GM12878 (cell line): ENCODE measurements at regions not wholly inside any gene's neighbourhood (a gene's known extent, or its start where the extent isn't known, plus 50 kb on each side); places are given as distances from the start of the nearest gene placed in this dataset.

Experiments
- ATAC-seq: fragments of 200-7000 bp; cut with Tn5 transposase; 3 replicates; pipeline ENCODE4 v1.9.1; 2020; ENCODE audit warnings: mild to moderate bottlenecking, moderate library complexity
- BruUV-seq: library from RNA; stranded (reverse); fragments of 400-500 nt; replicated peaks from 2 replicates; lab custom pipeline; 2021; lab: Mats Ljungman, UMichigan
- CTCF ChIA-PET: fragments of 300-600 bp; sonication (Branson Sonifier 250); formaldehyde crosslinking; extraction: SDS; loops from one replicate; lab custom pipeline; 2021; ENCODE audit warnings: inconsistent platforms; lab: Yijun Ruan, JAX
- POLR2A ChIA-PET: fragments of 350-600 bp; formaldehyde crosslinking; extraction: SDS; loops from one replicate; lab custom pipeline; 2021; ENCODE audit warnings: inconsistent platforms; lab: Charles Lee
- RAD21 ChIA-PET: fragments of 300-600 bp; sonication (Branson Sonifier 250); formaldehyde crosslinking; loops from one replicate; lab custom pipeline; 2023; ENCODE audit warnings: antibody characterized with exemption; ENCODE audit not compliant: unreplicated experiment; lab: Charles Lee
- SMC1A ChIA-PET: fragments of 300-600 bp; sonication (Branson Sonifier 250); formaldehyde crosslinking; loops from one replicate; lab custom pipeline; 2023; ENCODE audit not compliant: unreplicated experiment, uncharacterized antibody; lab: Charles Lee
- DNase-seq: peaks from one replicate; pipeline ENCODE4 v3.0.0-alpha.2; 2011; ENCODE audit warnings: low read depth, low spot score
- FAIRE-seq: peaks from 3 replicates; lab custom pipeline; 2011; peaks lifted over from hg19 to GRCh38; lab: Jason Lieb, UNC
- H2AFZ ChIP-seq: 2 replicates; pipeline ENCODE4 v1.6.0; 2011; ENCODE audit warnings: low read depth, low read length, control low read depth; ENCODE audit not compliant: control insufficient read depth
- H3K27ac ChIP-seq: 2 replicates; pipeline ENCODE4 v1.5.1; 2011; ENCODE audit warnings: control low read depth; ENCODE audit not compliant: control insufficient read depth, insufficient read depth
- H3K27me3 ChIP-seq, 2 experiments: replicated peaks in 1 of 2; 2 replicates each; pipeline versions ENCODE4 v1.6.0 to v1.6.1; 2011; ENCODE audit warnings: low read length in 1 of 2; ENCODE audit not compliant: control insufficient read depth in 2 of 2, insufficient read depth in 2 of 2
- H3K36me3 ChIP-seq, 2 experiments: 2 replicates each; pipeline ENCODE4 v1.5.1; 2011; ENCODE audit warnings: low read length in 1 of 2; ENCODE audit not compliant: control insufficient read depth in 2 of 2, insufficient read depth in 2 of 2
- H3K4me1 ChIP-seq: 2 replicates; pipeline ENCODE4 v1.6.1; 2011; ENCODE audit warnings: mild to moderate bottlenecking, low read length, moderate library complexity, mixed read lengths; ENCODE audit not compliant: control insufficient read depth, insufficient read depth
- H3K4me2 ChIP-seq: 2 replicates; pipeline ENCODE4 v1.6.0; 2011; ENCODE audit warnings: control low read depth; ENCODE audit not compliant: control insufficient read depth, insufficient read depth
- H3K4me3 ChIP-seq: fragments of 200-600 bp; sonication (generic); 2 replicates; pipeline ENCODE4 v1.5.1; 2016
- H3K79me2 ChIP-seq: 2 replicates; pipeline ENCODE4 v1.6.0; 2011; ENCODE audit warnings: low read length; ENCODE audit not compliant: control insufficient read depth, insufficient read depth
- H3K9ac ChIP-seq: 2 replicates; pipeline ENCODE4 v1.8.0; 2011; ENCODE audit warnings: low read length, control low read depth, mixed read lengths; ENCODE audit not compliant: control insufficient read depth, insufficient read depth
- H3K9me3 ChIP-seq: replicated peaks from 3 replicates; pipeline ENCODE4 v1.5.1; 2011; ENCODE audit warnings: mild to moderate bottlenecking, low read length; ENCODE audit not compliant: control insufficient read depth, insufficient read depth
- H4K20me1 ChIP-seq: 2 replicates; pipeline ENCODE4 v1.6.0; 2011; ENCODE audit not compliant: control insufficient read depth, insufficient read depth
- DPF2 ChIP-seq: fragments of 450-650 bp; IDR thresholded peaks from 2 replicates; pipeline ENCODE4 v1.6.1; 2017; ENCODE audit warnings: mild to moderate bottlenecking
- EED ChIP-seq: sonication (generic); IDR thresholded peaks from 2 replicates; pipeline ENCODE4 v1.6.1; 2016; ENCODE audit warnings: antibody characterized with exemption, low read depth
- IKZF1 ChIP-seq: fragments of 450-650 bp; conservative IDR thresholded peaks from 2 replicates; pipeline ENCODE4 v1.6.1; 2017; ENCODE audit warnings: antibody characterized with exemption, mild to moderate bottlenecking
- IKZF2 ChIP-seq, 2 experiments: fragments of 450-650 bp; IDR thresholded peaks; 2 replicates each; pipeline ENCODE4 v1.6.1; 2017; ENCODE audit warnings: mild to moderate bottlenecking in 2 of 2, moderate library complexity in 2 of 2
- IRF4 ChIP-seq: IDR thresholded peaks from 2 replicates; pipeline ENCODE4 v1.6.1; 2011; ENCODE audit warnings: low read depth, low read length
- JUNB ChIP-seq: IDR thresholded peaks from 2 replicates; pipeline ENCODE4 v1.6.1; 2016; ENCODE audit warnings: antibody characterized with exemption, mild to moderate bottlenecking
- MEF2B ChIP-seq: fragments of 450-650 bp; IDR thresholded peaks from 2 replicates; pipeline ENCODE4 v1.6.1; 2018; ENCODE audit warnings: mild to moderate bottlenecking, moderate library complexity; ENCODE audit not compliant: partially characterized antibody, poor library complexity, severe bottlenecking
- MTA2 ChIP-seq: fragments of 450-650 bp; IDR thresholded peaks from 2 replicates; pipeline ENCODE4 v1.6.1; 2016; ENCODE audit warnings: low read depth, mild to moderate bottlenecking, moderate library complexity
- POLR2AphosphoS5 ChIP-seq: IDR thresholded peaks from 2 replicates; pipeline ENCODE4 v1.6.1; 2011; ENCODE audit warnings: mild to moderate bottlenecking, low read length, inconsistent platforms
- POU2F2 ChIP-seq: IDR thresholded peaks from 3 replicates; pipeline ENCODE4 v1.6.1; 2011; ENCODE audit warnings: low read depth, mild to moderate bottlenecking, low read length, borderline replicate concordance
- RUNX3 ChIP-seq: IDR thresholded peaks from 2 replicates; pipeline ENCODE4 v1.6.1; 2012; ENCODE audit warnings: low read length, inconsistent platforms
- SP1 ChIP-seq: IDR thresholded peaks from one replicate; pipeline ENCODE4 v1.6.1; 2011; ENCODE audit warnings: low read depth, low read length
- SPI1 ChIP-seq: IDR thresholded peaks from 2 replicates; pipeline ENCODE4 v1.6.1; 2011; ENCODE audit warnings: low read depth, mild to moderate bottlenecking, low read length, moderate library complexity, borderline replicate concordance; ENCODE audit not compliant: insufficient read depth
- ZNF217 ChIP-seq: fragments of 450-650 bp; IDR thresholded peaks from 2 replicates; pipeline ENCODE4 v1.6.1; 2017; ENCODE audit warnings: antibody characterized with exemption, mild to moderate bottlenecking
- WGBS: methylation state at CpG from one replicate; pipeline ENCODE4 v1.1.6; 2016; ENCODE audit warnings: low lambda C conversion rate; ENCODE audit not compliant: insufficient replicate concordance, insufficient coverage; ENCODE audit errors: missing lambda C conversion rate; 5-methylcytosine and 5-hydroxymethylcytosine counted together
- in situ Hi-C: fragments of 300-500 bp; cut with MboI; formaldehyde crosslinking; loops from 9 replicates; pipeline ENCODE4 v1.14.3; 2018; ENCODE audit warnings: mixed read lengths
- intact Hi-C: fragments of 100-400 bp; cut with micrococcal nuclease; formaldehyde crosslinking; loops from one replicate; pipeline ENCODE4 v1.14.2; 2022; ENCODE audit not compliant: unreplicated experiment
- TF ChIP-seq, protein P1 (sequence below): fragments of 450-650 bp; IDR thresholded peaks from 2 replicates; pipeline ENCODE4 v1.6.1; 2017; ENCODE audit warnings: borderline replicate concordance
- TF ChIP-seq, protein P2 (sequence below): fragments of 450-650 bp; IDR thresholded peaks from 2 replicates; pipeline ENCODE4 v1.6.1; 2017; ENCODE audit warnings: low read depth, mild to moderate bottlenecking, moderate library complexity

DNA sequence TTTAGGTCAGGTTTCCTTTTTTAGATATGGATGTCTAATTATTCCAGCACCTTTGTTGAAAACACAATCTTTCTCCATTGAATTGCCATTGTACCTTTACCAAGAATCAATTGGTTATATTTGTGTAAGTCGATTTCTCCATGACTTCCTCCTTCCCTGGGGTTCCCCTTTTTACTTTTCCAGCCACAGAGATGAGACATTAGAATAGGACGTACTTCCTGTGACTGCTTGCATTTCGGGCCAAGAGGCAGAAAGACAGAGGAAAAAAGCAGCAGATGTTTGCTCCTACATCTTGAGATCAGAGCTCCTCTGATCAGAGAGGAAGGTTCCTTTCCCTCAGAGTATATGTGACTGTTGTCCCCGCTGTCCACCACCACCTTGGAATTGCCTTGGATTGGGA, 453.7 kb upstream of the RGS6 start:
- WGBS: 53% methylated on average over 4 of the region's 4 CpGs
- Histone ChIP-seq H3K4me1 (peaks cover 35% of the 10 kb centered on the region), H2AFZ (no peak overlapping the region), H3K36me3 (peaks cover 0 to 2% of the 10 kb centered on the region in 2 experiments; a peak in 1 of 4 replicates), H3K9me3 (no peaks in the 10 kb centered on the region; the same call in 2 of the 3 replicates), H4K20me1 (no peaks in the 10 kb centered on the region), H3K4me2 (peak overlapping the region; percentile 50), H3K27ac (peak overlapping the region; percentile 78), H3K9ac (peak overlapping the region; percentile 22; the same call in 1 of the 2 replicates), H3K4me3 (0 out of 2 replicates have a peak overlapping the region, but pooled peaks have one; percentile 10), H3K79me2 (peaks cover 55% of the 10 kb centered on the region), H3K27me3 (no peaks in the 10 kb centered on the region)
- BruUV-seq: no TSS peak
- intact Hi-C loops: no loop called here
- ChIA-PET RAD21 (interaction anchor here (0.8 to 2.0 kb wide), 7 partner anchors 10 to 76 kb away, joined by 3 to 9 read pairs (median 5); no protein-coding TSS in a partner anchor), SMC1A (interaction anchor here (0.8 to 2.0 kb wide), 13 partner anchors 8 to 157 kb away, joined by 3 to 13 read pairs (median 4); no protein-coding TSS in a partner anchor), CTCF (interaction anchor here (1.1 to 1.3 kb wide), 2 partner anchors 8 to 74 kb away, joined by 3 read pairs; no protein-coding TSS in a partner anchor), POLR2A (interaction anchor here (0.6 to 1.5 kb wide), 5 partner anchors 9 to 837 kb away, joined by 3 read pairs; partner anchors contain the start of gene TTC9)
- FAIRE-seq (no peak), DNase-seq (no peak), ATAC-seq (peak; percentile 54)
- TF ChIP-seq SP1 (no peak), POLR2AphosphoS5 (no peak), MEF2B (no peak), IRF4 (no peak), IKZF2 (IDR thresholded peaks at IDR 0.05) (peak; percentile 76 to 84), JUNB (no peak), ZNF217 (no peak), MTA2 (no peak), SPI1 (peak; percentile 83), POU2F2 (no peak), EED (peak; percentile 84), IKZF1 (peak; percentile 67), RUNX3 (peak; percentile 58), DPF2 (0 out of 2 replicates have a peak, but pooled peaks have one; percentile 36)
- TF ChIP-seq, protein P1, sequence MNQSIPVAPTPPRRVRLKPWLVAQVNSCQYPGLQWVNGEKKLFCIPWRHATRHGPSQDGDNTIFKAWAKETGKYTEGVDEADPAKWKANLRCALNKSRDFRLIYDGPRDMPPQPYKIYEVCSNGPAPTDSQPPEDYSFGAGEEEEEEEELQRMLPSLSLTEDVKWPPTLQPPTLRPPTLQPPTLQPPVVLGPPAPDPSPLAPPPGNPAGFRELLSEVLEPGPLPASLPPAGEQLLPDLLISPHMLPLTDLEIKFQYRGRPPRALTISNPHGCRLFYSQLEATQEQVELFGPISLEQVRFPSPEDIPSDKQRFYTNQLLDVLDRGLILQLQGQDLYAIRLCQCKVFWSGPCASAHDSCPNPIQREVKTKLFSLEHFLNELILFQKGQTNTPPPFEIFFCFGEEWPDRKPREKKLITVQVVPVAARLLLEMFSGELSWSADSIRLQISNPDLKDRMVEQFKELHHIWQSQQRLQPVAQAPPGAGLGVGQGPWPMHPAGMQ: no peak
- TF ChIP-seq, protein P2, sequence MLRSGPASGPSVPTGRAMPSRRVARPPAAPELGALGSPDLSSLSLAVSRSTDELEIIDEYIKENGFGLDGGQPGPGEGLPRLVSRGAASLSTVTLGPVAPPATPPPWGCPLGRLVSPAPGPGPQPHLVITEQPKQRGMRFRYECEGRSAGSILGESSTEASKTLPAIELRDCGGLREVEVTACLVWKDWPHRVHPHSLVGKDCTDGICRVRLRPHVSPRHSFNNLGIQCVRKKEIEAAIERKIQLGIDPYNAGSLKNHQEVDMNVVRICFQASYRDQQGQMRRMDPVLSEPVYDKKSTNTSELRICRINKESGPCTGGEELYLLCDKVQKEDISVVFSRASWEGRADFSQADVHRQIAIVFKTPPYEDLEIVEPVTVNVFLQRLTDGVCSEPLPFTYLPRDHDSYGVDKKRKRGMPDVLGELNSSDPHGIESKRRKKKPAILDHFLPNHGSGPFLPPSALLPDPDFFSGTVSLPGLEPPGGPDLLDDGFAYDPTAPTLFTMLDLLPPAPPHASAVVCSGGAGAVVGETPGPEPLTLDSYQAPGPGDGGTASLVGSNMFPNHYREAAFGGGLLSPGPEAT: peak; percentile 76; the same call in 1 of the 2 replicates
- in situ Hi-C loops: no loop called here
